ENCODE measurements at regions not wholly inside any gene's neighbourhood (a gene's known extent, or its start where the extent isn't known, plus 50 kb on each side); places are given as distances from the start of the nearest gene placed in this dataset.

DNA sequence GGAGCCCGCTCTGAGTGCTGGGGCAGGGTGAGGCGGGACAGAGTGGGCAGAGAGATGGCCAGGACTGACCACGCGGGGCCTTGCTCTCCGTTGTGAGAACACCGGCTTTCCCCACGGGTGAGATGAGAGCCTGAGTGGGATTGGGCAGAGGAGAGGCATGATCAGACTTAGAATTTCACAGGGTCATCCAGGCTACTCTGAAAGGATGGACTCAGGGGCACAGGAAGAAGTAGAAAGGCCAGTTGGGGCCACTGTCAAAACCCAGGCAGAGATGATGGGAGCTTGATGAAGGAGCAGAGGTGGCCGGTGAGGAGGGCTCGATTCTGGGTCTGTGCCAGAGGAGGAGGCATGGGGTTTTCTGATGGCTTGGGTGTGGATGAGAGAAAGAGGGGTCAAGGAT is 63.8 kb upstream of the NUP50 start:
- TF ChIP-seq RAD21 (IDR thresholded peaks at IDR 0.05; ENCODE audit: low read depth) = no peak
- TF ChIP-seq FOXM1 (IDR thresholded peaks at IDR 0.05; ENCODE audit: borderline replicate concordance, low read depth) = no peak
- no peak for TF ChIP-seq TAF1 (IDR thresholded peaks at IDR 0.05; ENCODE audit: low read depth)
- TF ChIP-seq, protein P1, sequence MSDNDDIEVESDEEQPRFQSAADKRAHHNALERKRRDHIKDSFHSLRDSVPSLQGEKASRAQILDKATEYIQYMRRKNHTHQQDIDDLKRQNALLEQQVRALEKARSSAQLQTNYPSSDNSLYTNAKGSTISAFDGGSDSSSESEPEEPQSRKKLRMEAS (IDR thresholded peaks at IDR 0.05) = no peak
- no peak for TF ChIP-seq EP300 (IDR thresholded peaks at IDR 0.05; ENCODE audit: borderline replicate concordance)
- no peak for TF ChIP-seq EGR1 (IDR thresholded peaks at IDR 0.05)
- TF ChIP-seq NFIC (IDR thresholded peaks at IDR 0.05) = no peak
- no peak for TF ChIP-seq CREB1 (IDR thresholded peaks at IDR 0.05; ENCODE audit: low read depth)
- TF ChIP-seq TEAD4 (IDR thresholded peaks at IDR 0.05) = no peak
- TF ChIP-seq CEBPB (IDR thresholded peaks at IDR 0.05) = no peak
- TF ChIP-seq TCF12 (IDR thresholded peaks at IDR 0.05; ENCODE audit: low read depth) = no peak

DNA sequence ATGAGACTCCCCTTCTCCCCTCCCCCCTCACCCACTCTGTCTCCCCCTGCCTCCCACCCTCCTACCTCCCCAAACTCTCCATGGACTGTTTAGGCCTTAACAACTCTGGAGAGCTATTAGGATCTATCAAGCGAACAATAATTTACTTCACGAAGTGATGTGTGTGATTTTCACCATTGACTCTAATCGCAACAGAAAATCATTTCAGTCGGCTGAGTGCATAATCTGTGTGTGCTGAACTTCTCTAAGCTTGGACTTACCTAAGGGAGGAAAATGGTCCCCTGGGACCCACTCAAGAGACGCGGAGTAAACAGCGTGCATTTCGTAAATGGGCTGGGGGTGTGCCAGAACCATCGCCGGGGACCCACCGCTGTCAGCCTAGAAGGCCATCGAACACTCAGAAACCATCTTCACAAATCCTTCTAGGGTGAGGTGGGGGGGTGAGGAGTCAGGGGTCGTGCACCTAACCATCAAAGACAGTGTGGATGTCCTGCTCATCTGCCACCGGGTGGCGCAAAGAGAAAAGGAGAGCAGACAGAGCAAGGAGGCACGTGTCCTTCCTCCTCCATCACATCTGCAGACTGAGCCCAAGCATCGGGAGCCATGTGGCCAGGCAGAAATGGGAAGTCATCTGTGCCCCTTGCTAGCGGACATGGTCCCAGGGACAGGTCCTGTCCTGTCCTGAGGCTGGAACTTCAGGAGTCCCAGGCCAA is 62.1 kb upstream of the NUP50 start:
- TF ChIP-seq, protein P1 (IDR thresholded peaks at IDR 0.05) = no peak; the same call in 1 of the 2 replicates
- TF ChIP-seq, protein P2, sequence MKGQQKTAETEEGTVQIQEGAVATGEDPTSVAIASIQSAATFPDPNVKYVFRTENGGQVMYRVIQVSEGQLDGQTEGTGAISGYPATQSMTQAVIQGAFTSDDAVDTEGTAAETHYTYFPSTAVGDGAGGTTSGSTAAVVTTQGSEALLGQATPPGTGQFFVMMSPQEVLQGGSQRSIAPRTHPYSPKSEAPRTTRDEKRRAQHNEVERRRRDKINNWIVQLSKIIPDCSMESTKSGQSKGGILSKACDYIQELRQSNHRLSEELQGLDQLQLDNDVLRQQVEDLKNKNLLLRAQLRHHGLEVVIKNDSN (IDR thresholded peaks at IDR 0.05) = peak; percentile 67
- TF ChIP-seq RAD21 (IDR thresholded peaks at IDR 0.05; ENCODE audit: low read depth) = peak; percentile 55

DNA sequence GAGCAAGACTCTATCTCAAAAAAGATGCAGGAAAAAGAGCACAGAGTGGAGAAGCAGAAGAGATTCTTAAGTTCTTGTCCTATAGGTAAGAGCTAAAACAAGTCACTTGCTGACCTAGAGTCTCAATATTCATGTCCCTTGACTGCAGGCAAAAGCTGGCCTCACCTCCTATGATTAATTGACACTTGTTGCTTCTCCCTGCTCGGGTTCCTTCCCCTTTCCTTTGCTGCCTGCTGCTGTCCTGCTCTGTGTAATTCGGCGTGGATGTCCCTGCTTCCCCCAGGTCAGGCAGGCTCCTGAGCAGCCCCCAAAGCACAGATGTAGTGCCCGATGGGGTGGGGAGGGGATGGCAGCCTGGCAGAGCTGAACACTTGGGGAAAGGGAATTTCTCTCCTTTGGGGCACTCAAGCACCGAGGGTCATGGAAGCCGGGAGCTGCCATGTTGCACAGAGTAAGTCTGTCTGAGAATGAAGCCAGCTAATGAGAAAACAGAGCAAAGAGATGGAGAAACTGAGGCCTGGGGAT is 60.8 kb upstream of the NUP50 start:
- TF ChIP-seq FOXM1 (IDR thresholded peaks at IDR 0.05; ENCODE audit: borderline replicate concordance, low read depth) (no peak), ZBTB7A (IDR thresholded peaks at IDR 0.05; ENCODE audit: low read depth) (no peak), RAD21 (IDR thresholded peaks at IDR 0.05; ENCODE audit: low read depth) (no peak), REST (IDR thresholded peaks at IDR 0.05; ENCODE audit: low read depth) (no peak), TAF1 (IDR thresholded peaks at IDR 0.05; ENCODE audit: low read depth) (no peak), EP300 (IDR thresholded peaks at IDR 0.05; ENCODE audit: borderline replicate concordance) (no peak), YY1 (IDR thresholded peaks at IDR 0.05; ENCODE audit: low read depth) (no peak), TEAD4 (IDR thresholded peaks at IDR 0.05) (no peak), CREB1 (IDR thresholded peaks at IDR 0.05; ENCODE audit: low read depth) (no peak), CEBPB (IDR thresholded peaks at IDR 0.05) (no peak), NFIC (IDR thresholded peaks at IDR 0.05) (no peak), TCF12 (IDR thresholded peaks at IDR 0.05; ENCODE audit: low read depth) (no peak), EGR1 (IDR thresholded peaks at IDR 0.05) (no peak)
- TF ChIP-seq, protein P2 (IDR thresholded peaks at IDR 0.05) = no peak
- TF ChIP-seq, protein P1 (IDR thresholded peaks at IDR 0.05) = no peak

GRCh38 chr22:45103756-45104155 is 60.0 kb upstream of the NUP50 start:
- no peak for TF ChIP-seq REST (IDR thresholded peaks at IDR 0.05; ENCODE audit: low read depth)
- no peak for TF ChIP-seq RAD21 (IDR thresholded peaks at IDR 0.05; ENCODE audit: low read depth)
- TF ChIP-seq TEAD4 (IDR thresholded peaks at IDR 0.05) = no peak
- no peak for TF ChIP-seq YY1 (IDR thresholded peaks at IDR 0.05; ENCODE audit: low read depth)
- TF ChIP-seq EP300 (IDR thresholded peaks at IDR 0.05; ENCODE audit: borderline replicate concordance) = no peak
- TF ChIP-seq EGR1 (IDR thresholded peaks at IDR 0.05) = no peak
- TF ChIP-seq TCF12 (IDR thresholded peaks at IDR 0.05; ENCODE audit: low read depth) = no peak
- no peak for TF ChIP-seq TAF1 (IDR thresholded peaks at IDR 0.05; ENCODE audit: low read depth)
- no peak for TF ChIP-seq CEBPB (IDR thresholded peaks at IDR 0.05)
- TF ChIP-seq ZBTB7A (IDR thresholded peaks at IDR 0.05; ENCODE audit: low read depth) = no peak

- TF ChIP-seq YY1 (IDR thresholded peaks at IDR 0.05; ENCODE audit: low read depth) (no peak), TEAD4 (IDR thresholded peaks at IDR 0.05) (no peak), REST (IDR thresholded peaks at IDR 0.05; ENCODE audit: low read depth) (no peak), EP300 (IDR thresholded peaks at IDR 0.05; ENCODE audit: borderline replicate concordance) (no peak), CREB1 (IDR thresholded peaks at IDR 0.05; ENCODE audit: low read depth) (no peak), EGR1 (IDR thresholded peaks at IDR 0.05) (no peak), ZBTB7A (IDR thresholded peaks at IDR 0.05; ENCODE audit: low read depth) (no peak), NFIC (IDR thresholded peaks at IDR 0.05) (no peak), TAF1 (IDR thresholded peaks at IDR 0.05; ENCODE audit: low read depth) (no peak), CEBPB (IDR thresholded peaks at IDR 0.05) (no peak)
- TF ChIP-seq, protein P1 (IDR thresholded peaks at IDR 0.05) = no peak
- TF ChIP-seq, protein P2 (IDR thresholded peaks at IDR 0.05) = no peak
Measured at GRCh38 chr22:45104313-45104712, 59.4 kb upstream of the NUP50 start.

Data from Ishikawa (cell line).